HepG2 (cell line): ENCODE measurements at regions not wholly inside any gene's neighbourhood (a gene's known extent, or its start where the extent isn't known, plus 50 kb on each side); places are given as distances from the start of the nearest gene placed in this dataset.

Experiments
- ATAC-seq: fragments of 200-7000 bp; cut with Tn5 transposase; 3 replicates; pipeline ENCODE4 v1.9.1; 2020; ENCODE audit warnings: mild to moderate bottlenecking, moderate library complexity
- BruUV-seq: library from RNA; stranded (reverse); fragments of 400-500 nt; replicated peaks from 2 replicates; lab custom pipeline; 2021; lab: Mats Ljungman, UMichigan
- CTCF ChIA-PET: fragments of 300-600 bp; formaldehyde crosslinking; extraction: SDS; loops from one replicate; lab custom pipeline; 2021; ENCODE audit warnings: low total read pairs, inconsistent platforms, low intra/inter-chr PET ratio; lab: Yijun Ruan, JAX
- POLR2A ChIA-PET: fragments of 350-600 bp; sonication (Branson Sonifier 250); formaldehyde crosslinking; loops from one replicate; lab custom pipeline; 2020; ENCODE audit warnings: antibody characterized with exemption, inconsistent platforms; lab: Yijun Ruan, JAX
- DNase-seq: peaks from one replicate; pipeline ENCODE4 v3.0.0-alpha.2; 2015; ENCODE audit warnings: low spot score
- FAIRE-seq: peaks from 3 replicates; lab custom pipeline; 2011; peaks lifted over from hg19 to GRCh38; lab: Jason Lieb, UNC
- H2AFZ ChIP-seq: one replicate; pipeline ENCODE4 v1.6.1; 2011; ENCODE audit warnings: low read length, inconsistent platforms
- H3K27ac ChIP-seq: fragments of 300-600 bp; 3 replicates; pipeline ENCODE4 v1.8.0; 2011; ENCODE audit warnings: mixed run types, mild to moderate bottlenecking, mixed read lengths, low read length, inconsistent platforms; ENCODE audit not compliant: insufficient read depth; ENCODE audit errors: extremely low read length
- H3K27me3 ChIP-seq, 2 experiments: fragments of 200-600 bp in 1 of 2; 2 replicates in 1 of 2; 3 replicates in 1 of 2; pipeline versions ENCODE4 v1.6.0 to v1.8.0; 2011; ENCODE audit warnings: low read length in 2 of 2, mild to moderate bottlenecking in 2 of 2, moderate library complexity in 2 of 2, inconsistent platforms in 1 of 2; ENCODE audit not compliant: insufficient read depth in 2 of 2, control insufficient read depth in 1 of 2
- H3K36me3 ChIP-seq, 2 experiments: fragments of 200-600 bp in 1 of 2; replicated peaks in 1 of 2; 2 replicates in 1 of 2; 3 replicates in 1 of 2; pipeline versions ENCODE4 v1.5.1 to v1.8.0; 2011; ENCODE audit warnings: low read length in 2 of 2, inconsistent platforms in 1 of 2; ENCODE audit not compliant: insufficient read depth in 2 of 2, control insufficient read depth in 1 of 2
- H3K4me1 ChIP-seq: 2 replicates; pipeline ENCODE4 v1.5.1; 2012; ENCODE audit warnings: low read length, inconsistent platforms; ENCODE audit not compliant: insufficient read depth
- H3K4me2 ChIP-seq: 2 replicates; pipeline ENCODE4 v1.6.0; 2011; ENCODE audit warnings: low read depth, low read length, inconsistent platforms
- H3K4me3 ChIP-seq, 3 experiments: fragments of 200-600 bp in 1 of 3; sonication (generic), shearing (Covaris generic) in 1 of 3; replicated peaks in 1 of 3; 2 replicates each; pipeline ENCODE4 v1.5.1; 2011 to 2016; ENCODE audit warnings: low read length in 3 of 3, inconsistent platforms in 2 of 3, low read depth in 2 of 3, mild to moderate bottlenecking in 2 of 3, control low read depth in 1 of 3, mixed read lengths in 1 of 3; ENCODE audit not compliant: insufficient read depth in 1 of 3
- H3K79me2 ChIP-seq: one replicate; pipeline ENCODE4 v1.6.1; 2011; ENCODE audit warnings: low read length, inconsistent platforms; ENCODE audit not compliant: insufficient read depth
- H3K9ac ChIP-seq: 2 replicates; pipeline ENCODE4 v1.6.0; 2011; ENCODE audit warnings: mild to moderate bottlenecking, low read depth, low read length, inconsistent platforms; ENCODE audit not compliant: insufficient read depth
- H3K9me3 ChIP-seq: 2 replicates; pipeline ENCODE4 v1.5.1; 2012; ENCODE audit warnings: mild to moderate bottlenecking, low read length
- H4K20me1 ChIP-seq: 2 replicates; pipeline ENCODE4 v1.6.0; 2011; ENCODE audit warnings: inconsistent platforms, mild to moderate bottlenecking, low read length, moderate library complexity; ENCODE audit not compliant: insufficient read depth
- CHCHD3 ChIP-seq: sonication (generic); formaldehyde crosslinking; IDR thresholded peaks from 2 replicates; pipeline ENCODE4 v1.8.0; 2022; ENCODE audit warnings: mild to moderate bottlenecking, missing genetic modification reagents, moderate library complexity
- FOXK1 ChIP-seq: sonication (generic); formaldehyde crosslinking; IDR thresholded peaks from 2 replicates; pipeline ENCODE4 v1.4.0; 2020; ENCODE audit warnings: low read depth, missing genetic modification reagents, borderline replicate concordance
- ZFP36 ChIP-seq: fragments of 150-350 bp; IDR thresholded peaks from 2 replicates; pipeline ENCODE4 v1.6.1; 2018; ENCODE audit warnings: borderline replicate concordance, low read length, low read depth; ENCODE audit not compliant: partially characterized antibody
- in situ Hi-C: cut with HindIII; loops from 2 replicates; pipeline ENCODE4 v1.10.0; 2017; ENCODE audit warnings: low pct_unique_long_range_greater_than_20kb; ENCODE audit not compliant: extremely low pct_ligation_motif_present
- intact Hi-C: fragments of 100-400 bp; cut with micrococcal nuclease; formaldehyde crosslinking; loops from one replicate; pipeline ENCODE4 v1.10.0; 2022; ENCODE audit not compliant: unreplicated experiment
- TF ChIP-seq, protein P1 (sequence below), 2 experiments: fragments of 450-650 bp in 1 of 2; sonication (generic) in 1 of 2; formaldehyde crosslinking in 1 of 2; IDR thresholded peaks; 2 replicates each; pipeline versions ENCODE4 v1.6.1 to v1.8.0; 2016 to 2022; ENCODE audit warnings: antibody characterized with exemption in 1 of 2, mild to moderate bottlenecking in 1 of 2, missing genetic modification reagents in 1 of 2

- TF ChIP-seq, protein P1, sequence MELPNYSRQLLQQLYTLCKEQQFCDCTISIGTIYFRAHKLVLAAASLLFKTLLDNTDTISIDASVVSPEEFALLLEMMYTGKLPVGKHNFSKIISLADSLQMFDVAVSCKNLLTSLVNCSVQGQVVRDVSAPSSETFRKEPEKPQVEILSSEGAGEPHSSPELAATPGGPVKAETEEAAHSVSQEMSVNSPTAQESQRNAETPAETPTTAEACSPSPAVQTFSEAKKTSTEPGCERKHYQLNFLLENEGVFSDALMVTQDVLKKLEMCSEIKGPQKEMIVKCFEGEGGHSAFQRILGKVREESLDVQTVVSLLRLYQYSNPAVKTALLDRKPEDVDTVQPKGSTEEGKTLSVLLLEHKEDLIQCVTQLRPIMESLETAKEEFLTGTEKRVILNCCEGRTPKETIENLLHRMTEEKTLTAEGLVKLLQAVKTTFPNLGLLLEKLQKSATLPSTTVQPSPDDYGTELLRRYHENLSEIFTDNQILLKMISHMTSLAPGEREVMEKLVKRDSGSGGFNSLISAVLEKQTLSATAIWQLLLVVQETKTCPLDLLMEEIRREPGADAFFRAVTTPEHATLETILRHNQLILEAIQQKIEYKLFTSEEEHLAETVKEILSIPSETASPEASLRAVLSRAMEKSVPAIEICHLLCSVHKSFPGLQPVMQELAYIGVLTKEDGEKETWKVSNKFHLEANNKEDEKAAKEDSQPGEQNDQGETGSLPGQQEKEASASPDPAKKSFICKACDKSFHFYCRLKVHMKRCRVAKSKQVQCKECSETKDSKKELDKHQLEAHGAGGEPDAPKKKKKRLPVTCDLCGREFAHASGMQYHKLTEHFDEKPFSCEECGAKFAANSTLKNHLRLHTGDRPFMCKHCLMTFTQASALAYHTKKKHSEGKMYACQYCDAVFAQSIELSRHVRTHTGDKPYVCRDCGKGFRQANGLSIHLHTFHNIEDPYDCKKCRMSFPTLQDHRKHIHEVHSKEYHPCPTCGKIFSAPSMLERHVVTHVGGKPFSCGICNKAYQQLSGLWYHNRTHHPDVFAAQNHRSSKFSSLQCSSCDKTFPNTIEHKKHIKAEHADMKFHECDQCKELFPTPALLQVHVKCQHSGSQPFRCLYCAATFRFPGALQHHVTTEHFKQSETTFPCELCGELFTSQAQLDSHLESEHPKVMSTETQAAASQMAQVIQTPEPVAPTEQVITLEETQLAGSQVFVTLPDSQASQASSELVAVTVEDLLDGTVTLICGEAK (IDR thresholded peaks at IDR 0.05): peak; percentile 91
- TF ChIP-seq, protein P1 (CRISPR knock-in tag; IDR thresholded peaks at IDR 0.05): no peak
These were observed 71.9 kb upstream of the SLCO6A1 start (continued) for GRCh38 chr5:102570747-102571146.

DNA sequence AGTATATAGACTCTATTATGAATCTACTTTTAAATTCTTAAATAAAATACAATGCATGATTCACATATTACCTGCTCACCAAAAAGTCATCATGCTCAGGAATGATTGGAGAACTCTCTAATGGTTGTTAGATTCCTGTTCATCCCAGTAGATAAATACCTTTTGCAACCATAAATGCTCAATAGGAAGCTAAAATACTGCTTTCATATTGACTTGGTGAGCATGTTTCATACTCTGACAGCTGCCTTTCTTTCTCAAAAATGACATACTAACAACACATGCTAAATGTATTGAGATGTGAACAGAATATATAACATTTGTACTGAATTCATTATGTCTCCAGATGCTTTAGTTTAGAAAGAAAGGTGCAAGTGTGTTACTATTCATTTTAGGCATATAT, 79.6 kb upstream of the SLCO6A1 start:
- no peaks in the 10 kb centered on the region for H3K27me3 ChIP-seq
- no peaks in the 10 kb centered on the region for H4K20me1 ChIP-seq
- H3K9me3 ChIP-seq: no peaks in the 10 kb centered on the region
- no peak overlapping the region for H3K4me2 ChIP-seq
- H3K4me1 ChIP-seq: no peaks in the 10 kb centered on the region
- H2AFZ ChIP-seq: no peak overlapping the region
- DNase-seq (no peak), ATAC-seq (no peak), FAIRE-seq (no peak)
- no peaks in the 10 kb centered on the region for H3K36me3 ChIP-seq
- POLR2A ChIA-PET: no interaction called here
- in situ Hi-C loops: no loop called here
- CTCF ChIA-PET: no interaction called here
- no TSS peak for BruUV-seq
- intact Hi-C loops: no loop called here
- no peak overlapping the region for H3K4me3 ChIP-seq
- H3K9ac ChIP-seq: no peak overlapping the region
- no peaks in the 10 kb centered on the region for H3K79me2 ChIP-seq
- H3K27ac ChIP-seq: no peak overlapping the region
- TF ChIP-seq CHCHD3: no peak
- TF ChIP-seq ZFP36: no peak
- TF ChIP-seq FOXK1 (CRISPR knock-in tag): no peak
